HG02970 (cell line): ENCODE measurements at regions not wholly inside any gene's neighbourhood (a gene's known extent, or its start where the extent isn't known, plus 50 kb on each side); places are given as distances from the start of the nearest gene placed in this dataset.
A peak's percentile ranks its signal among the peaks of the same experiment; 100 is the strongest.
"Not testable (repeated sequence)": the region's sequence is repeated elsewhere in the genome, so short reads cannot be mapped to it uniquely, and the experiment has no call there.

Experiments
- ATAC-seq: cut with Tn5 transposase; IDR thresholded peaks from one replicate; pipeline ENCODE4 v1.9.1; 2021; ENCODE audit warnings: mild to moderate bottlenecking, moderate library complexity, moderate number of reproducible peaks; ENCODE audit not compliant: unreplicated experiment, low FRiP score

GRCh38 chrX:79026742-79027141, 81.6 kb downstream of the P2RY10 start:
- not testable (repeated sequence) for ATAC-seq

- no peak for ATAC-seq
Measured at GRCh38 chrX:79035421-79035820, 90.2 kb downstream of the P2RY10 start.

GRCh38 chrX:79036157-79036880, 91.1 kb downstream of the P2RY10 start:
- ATAC-seq = no peak

- no peak for ATAC-seq
Measured at GRCh38 chrX:79065696-79066095, 78.8 kb upstream of the GPR174 start.

- ATAC-seq = no peak
Measured at GRCh38 chrX:79078114-79078513, 66.4 kb upstream of the GPR174 start.

- no peak for ATAC-seq
Measured at GRCh38 chrX:79079477-79079876, 65.0 kb upstream of the GPR174 start.

- no peak for ATAC-seq
Measured at GRCh38 chrX:79080141-79080540, 64.3 kb upstream of the GPR174 start.

GRCh38 chrX:79081895-79082512, 62.5 kb upstream of the GPR174 start:
- ATAC-seq = peak; percentile 72

GRCh38 chrX:79082899-79083298, 61.6 kb upstream of the GPR174 start:
- no peak for ATAC-seq

GRCh38 chrX:79084923-79085322, 59.6 kb upstream of the GPR174 start:
- ATAC-seq = no peak

- no peak for ATAC-seq
Measured at GRCh38 chrX:79089896-79090584, 54.4 kb upstream of the GPR174 start.

- no peak for ATAC-seq
Measured at GRCh38 chrX:79094075-79094832, 50.2 kb upstream of the GPR174 start.
